22Rv1 (cell line): ENCODE measurements at regions not wholly inside any gene's neighbourhood (a gene's known extent, or its start where the extent isn't known, plus 50 kb on each side); places are given as distances from the start of the nearest gene placed in this dataset.
"Not testable (repeated sequence)": the region's sequence is repeated elsewhere in the genome, so short reads cannot be mapped to it uniquely, and the experiment has no call there.

ENCODE experiments used
- H3K27ac ChIP-seq: fragments of 450-650 bp; 2 replicates; pipeline ENCODE4 v1.5.1; 2017
- ZFX ChIP-seq: fragments of 450-650 bp; IDR thresholded peaks from 2 replicates; pipeline ENCODE4 v1.6.1; 2017; ENCODE audit warnings: antibody characterized with exemption, borderline replicate concordance
- TF ChIP-seq, protein P1 (sequence below): fragments of 450-650 bp; IDR thresholded peaks from 2 replicates; pipeline ENCODE4 v1.5.1; 2017; ENCODE audit warnings: mild to moderate bottlenecking

DNA sequence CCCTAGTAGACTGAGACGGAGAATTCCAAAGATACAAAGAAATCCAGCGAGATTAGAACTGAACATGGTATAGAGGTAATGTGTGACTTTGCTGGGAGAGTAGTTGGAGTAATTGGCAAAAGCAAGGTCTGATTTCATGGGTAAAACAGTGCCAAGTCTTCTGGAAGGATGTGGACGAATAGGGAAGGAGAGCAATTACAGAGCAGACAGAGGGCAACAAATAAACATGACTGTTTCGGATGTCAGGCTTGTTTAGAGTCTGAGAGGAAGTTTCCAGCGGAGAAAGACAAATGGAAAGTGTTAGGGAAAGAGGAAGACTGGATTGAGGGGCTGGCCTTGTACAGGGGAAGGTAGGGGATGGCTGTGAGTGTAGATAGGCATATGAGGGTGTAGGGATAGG is 190.4 kb upstream of the ADRA1D start:
- no peak overlapping the region for H3K27ac ChIP-seq
- no peak for TF ChIP-seq ZFX
- TF ChIP-seq, protein P1, sequence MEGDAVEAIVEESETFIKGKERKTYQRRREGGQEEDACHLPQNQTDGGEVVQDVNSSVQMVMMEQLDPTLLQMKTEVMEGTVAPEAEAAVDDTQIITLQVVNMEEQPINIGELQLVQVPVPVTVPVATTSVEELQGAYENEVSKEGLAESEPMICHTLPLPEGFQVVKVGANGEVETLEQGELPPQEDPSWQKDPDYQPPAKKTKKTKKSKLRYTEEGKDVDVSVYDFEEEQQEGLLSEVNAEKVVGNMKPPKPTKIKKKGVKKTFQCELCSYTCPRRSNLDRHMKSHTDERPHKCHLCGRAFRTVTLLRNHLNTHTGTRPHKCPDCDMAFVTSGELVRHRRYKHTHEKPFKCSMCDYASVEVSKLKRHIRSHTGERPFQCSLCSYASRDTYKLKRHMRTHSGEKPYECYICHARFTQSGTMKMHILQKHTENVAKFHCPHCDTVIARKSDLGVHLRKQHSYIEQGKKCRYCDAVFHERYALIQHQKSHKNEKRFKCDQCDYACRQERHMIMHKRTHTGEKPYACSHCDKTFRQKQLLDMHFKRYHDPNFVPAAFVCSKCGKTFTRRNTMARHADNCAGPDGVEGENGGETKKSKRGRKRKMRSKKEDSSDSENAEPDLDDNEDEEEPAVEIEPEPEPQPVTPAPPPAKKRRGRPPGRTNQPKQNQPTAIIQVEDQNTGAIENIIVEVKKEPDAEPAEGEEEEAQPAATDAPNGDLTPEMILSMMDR = no peak

DNA sequence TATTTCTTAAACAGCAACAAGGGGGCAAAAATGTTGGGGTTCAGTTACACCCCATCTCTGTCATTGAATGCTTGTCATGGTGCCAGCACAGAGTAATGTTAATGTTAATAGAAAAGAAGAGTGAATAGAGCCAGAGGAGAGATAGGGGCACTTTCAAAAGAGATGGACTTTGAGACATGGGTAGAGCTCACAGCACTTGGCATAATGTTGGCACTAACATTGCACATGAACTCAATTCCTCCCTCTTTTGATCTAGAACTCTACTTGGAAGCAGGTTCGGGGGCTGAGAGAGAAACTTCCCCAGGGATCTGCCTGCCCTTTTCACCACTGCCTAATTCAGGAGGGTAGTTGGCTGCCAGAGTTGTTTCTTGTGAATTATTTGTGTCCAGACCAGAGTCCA is 188.0 kb upstream of the ADRA1D start:
- TF ChIP-seq, protein P1 = no peak
- TF ChIP-seq ZFX = no peak
- no peak overlapping the region for H3K27ac ChIP-seq

DNA sequence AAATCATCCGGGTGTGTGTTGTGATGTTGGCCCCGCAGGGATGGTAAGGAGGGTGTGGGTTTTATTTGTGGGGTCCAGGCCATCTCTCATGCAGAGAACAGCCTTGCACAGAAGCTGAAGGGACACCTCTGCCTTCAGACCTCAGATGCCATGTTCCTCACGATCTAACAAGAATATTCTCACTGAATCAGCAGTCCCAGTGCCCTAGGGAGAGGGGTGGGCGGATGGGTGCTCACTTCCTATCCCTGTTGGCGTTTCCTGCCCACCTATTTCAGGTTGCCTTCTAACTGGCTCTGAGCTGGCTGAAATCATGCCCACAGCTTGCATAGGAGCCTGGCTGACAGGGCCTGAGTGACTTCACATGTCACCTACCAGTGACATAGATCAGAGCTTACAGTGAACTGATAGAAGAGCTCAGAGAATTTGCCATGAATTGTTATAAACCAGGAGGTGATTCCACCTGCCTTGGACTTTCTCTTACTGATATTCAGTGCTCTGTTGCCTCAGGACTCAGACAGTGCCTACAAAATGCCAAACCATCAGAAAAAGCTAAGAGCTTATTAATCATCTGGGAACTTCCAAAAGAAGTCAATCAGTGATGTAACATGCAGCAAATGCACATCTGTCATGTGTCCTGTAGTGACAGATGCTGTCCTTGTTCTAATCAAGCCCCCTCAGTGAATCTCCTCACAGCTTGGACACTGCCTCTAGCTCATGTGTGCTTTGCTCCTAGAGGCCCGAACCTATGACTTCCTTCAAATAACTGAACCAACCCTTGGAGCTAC is 186.8 kb upstream of the ADRA1D start:
- H3K27ac ChIP-seq = no peak overlapping the region
- TF ChIP-seq ZFX = no peak
- TF ChIP-seq, protein P1 = no peak

DNA sequence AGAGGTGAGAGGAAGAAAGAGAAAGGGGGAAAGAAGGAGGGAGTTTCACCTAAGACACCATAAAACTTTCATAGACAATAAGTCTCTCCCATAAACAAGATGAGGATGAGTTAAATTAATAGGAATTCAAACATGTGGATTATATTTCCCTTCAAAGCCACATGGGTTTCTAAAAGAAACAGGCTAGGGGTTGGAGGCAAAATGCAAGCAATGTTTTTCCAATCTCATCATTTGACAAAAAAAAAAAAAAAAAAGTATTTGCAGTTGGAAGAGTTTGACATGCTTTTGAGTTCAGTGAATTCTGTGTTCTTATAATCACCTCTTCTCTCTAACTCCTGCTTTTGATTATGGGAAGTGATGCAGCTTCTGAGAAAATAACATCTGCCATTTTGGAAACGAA is 186.1 kb upstream of the ADRA1D start:
- no peak for TF ChIP-seq ZFX
- TF ChIP-seq, protein P1 = no peak
- H3K27ac ChIP-seq = no peak overlapping the region

DNA sequence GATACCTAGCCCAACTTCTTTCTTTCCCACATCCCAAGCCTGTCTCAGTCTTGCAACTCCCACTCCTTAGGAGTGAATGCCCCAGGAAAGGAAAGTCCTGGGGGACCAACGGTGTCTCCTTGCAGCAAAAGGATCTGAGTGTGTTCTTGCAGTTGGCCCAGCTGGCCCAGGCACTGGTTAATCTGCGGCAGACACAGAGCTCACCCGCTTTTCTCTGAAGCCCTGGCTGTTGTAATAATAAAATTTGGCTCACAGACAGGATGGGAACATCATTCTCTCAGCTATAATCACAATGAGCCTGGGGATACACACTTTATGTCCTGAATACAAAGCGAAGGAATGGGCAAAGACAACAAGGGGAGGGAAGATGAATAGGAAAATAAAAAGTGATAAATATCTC is 185.6 kb upstream of the ADRA1D start:
- H3K27ac ChIP-seq = no peak overlapping the region
- TF ChIP-seq, protein P1 = no peak
- no peak for TF ChIP-seq ZFX

DNA sequence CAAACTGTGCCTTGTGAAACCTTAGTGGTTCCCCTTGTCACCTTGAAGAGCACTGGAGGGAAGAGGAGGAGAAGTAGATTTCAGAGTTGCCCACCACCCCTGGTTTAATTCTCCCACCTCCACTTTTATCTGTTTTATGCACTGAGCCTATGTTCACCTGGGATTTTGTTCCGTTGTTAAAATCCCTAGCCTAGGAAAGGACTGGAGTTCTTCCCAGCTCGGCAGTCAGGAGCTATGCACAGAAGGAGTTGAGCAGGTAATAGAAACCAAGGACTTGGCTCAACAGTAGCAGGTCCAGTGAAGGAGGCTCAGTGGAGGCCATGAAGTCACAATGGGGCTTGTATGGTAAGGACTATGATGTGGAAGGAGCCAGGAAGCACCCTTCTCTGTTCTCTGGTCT is 182.4 kb upstream of the ADRA1D start:
- TF ChIP-seq ZFX = no peak
- TF ChIP-seq, protein P1 = no peak
- no peak overlapping the region for H3K27ac ChIP-seq

DNA sequence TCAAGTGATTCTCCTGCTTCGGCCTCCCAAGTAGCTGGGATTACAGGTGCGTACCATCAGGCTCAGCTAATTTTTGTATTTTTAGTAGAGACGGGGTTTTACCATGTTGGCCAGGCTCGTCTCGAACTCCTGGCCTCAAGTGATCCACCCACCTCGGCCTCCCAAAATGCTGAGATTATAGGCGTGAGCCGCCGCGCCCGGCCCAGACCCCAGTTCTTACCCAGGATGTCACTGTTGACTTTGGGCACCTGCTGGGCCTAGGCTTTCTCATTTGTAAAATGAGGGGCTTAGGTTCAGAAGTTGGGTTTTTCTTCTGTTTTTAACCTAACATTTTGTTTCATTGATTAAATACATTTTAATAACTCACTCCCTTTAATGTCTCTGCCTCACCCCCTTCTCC is 181.7 kb upstream of the ADRA1D start:
- not testable (repeated sequence) for H3K27ac ChIP-seq
